ENCODE measurements at regions not wholly inside any gene's neighbourhood (a gene's known extent, or its start where the extent isn't known, plus 50 kb on each side); places are given as distances from the start of the nearest gene placed in this dataset.
A peak's percentile ranks its signal among the peaks of the same experiment; 100 is the strongest.
"Not testable (repeated sequence)": the region's sequence is repeated elsewhere in the genome, so short reads cannot be mapped to it uniquely, and the experiment has no call there.

- DNase-seq, result no peak
Measured at GRCh38 chr17:31700973-31701372, 158.1 kb downstream of the COPRS start.

- DNase-seq, result no peak
Measured at GRCh38 chr17:31699886-31700285, 159.2 kb downstream of the COPRS start.

- DNase-seq, result peak; percentile 18
Measured at GRCh38 chr17:31699281-31699680, 159.8 kb downstream of the COPRS start.

GRCh38 chr17:31698751-31699150, 160.3 kb downstream of the COPRS start:
- no peak for DNase-seq

GRCh38 chr17:31697838-31698237, 161.2 kb downstream of the COPRS start:
- peak; percentile 15 for DNase-seq

GRCh38 chr17:31696703-31697325, 162.2 kb downstream of the COPRS start:
- no peak for DNase-seq

GRCh38 chr17:31696184-31696602, 162.9 kb downstream of the COPRS start:
- no peak for DNase-seq

GRCh38 chr17:31695456-31696090, 163.5 kb downstream of the COPRS start:
- no peak for DNase-seq

- no peak for DNase-seq
Measured at GRCh38 chr17:31693433-31694220, 165.4 kb downstream of the COPRS start.

GRCh38 chr17:31692632-31693031, 166.4 kb downstream of the COPRS start:
- no peak for DNase-seq

GRCh38 chr17:31692027-31692426, 167.0 kb downstream of the COPRS start:
- DNase-seq, result no peak

GRCh38 chr17:31691251-31691905, 167.7 kb downstream of the COPRS start:
- DNase-seq, result no peak

GRCh38 chr17:31690151-31690551, 168.9 kb downstream of the COPRS start:
- DNase-seq, result no peak

- no peak for DNase-seq
Measured at GRCh38 chr17:31688701-31689100, 170.3 kb downstream of the COPRS start.

- no peak for DNase-seq
Measured at GRCh38 chr17:31687505-31688126, 171.4 kb downstream of the COPRS start.

GRCh38 chr17:31686495-31686894, 172.5 kb downstream of the COPRS start:
- no peak for DNase-seq

- DNase-seq, result no peak
Measured at GRCh38 chr17:31684901-31685300, 174.1 kb downstream of the COPRS start.

- DNase-seq, result no peak
Measured at GRCh38 chr17:31680126-31680525, 178.9 kb downstream of the COPRS start.

- no peak for DNase-seq
Measured at GRCh38 chr17:31679667-31680066, 179.4 kb downstream of the COPRS start.

GRCh38 chr17:31678431-31678830, 180.6 kb downstream of the COPRS start:
- no peak for DNase-seq

- DNase-seq, result no peak
Measured at GRCh38 chr17:31677681-31678080, 181.4 kb downstream of the COPRS start.

GRCh38 chr17:31677036-31677435, 182.0 kb downstream of the COPRS start:
- DNase-seq, result no peak

- not testable (repeated sequence) for DNase-seq
Measured at GRCh38 chr17:31675392-31675791, 183.7 kb downstream of the COPRS start.
